GM12865 (cell line): ENCODE measurements at regions not wholly inside any gene's neighbourhood (a gene's known extent, or its start where the extent isn't known, plus 50 kb on each side); places are given as distances from the start of the nearest gene placed in this dataset.
A peak's percentile ranks its signal among the peaks of the same experiment; 100 is the strongest.

Source experiments
- DNase-seq: peaks from one replicate; pipeline ENCODE4 v3.0.0; 2010; ENCODE audit warnings: low read depth
- H3K4me3 ChIP-seq: 2 replicates; pipeline ENCODE4 v1.5.1; 2011; ENCODE audit warnings: mild to moderate bottlenecking, low read depth, low read length, control low read depth
- TF ChIP-seq, protein P1 (sequence below): IDR thresholded peaks from 2 replicates; pipeline ENCODE4 v1.5.1; 2011; ENCODE audit warnings: low read length, control low read depth, low read depth, inconsistent platforms; ENCODE audit not compliant: insufficient read depth; ENCODE audit errors: missing control alignments

- H3K4me3 ChIP-seq: no peak overlapping the region
- TF ChIP-seq, protein P1, sequence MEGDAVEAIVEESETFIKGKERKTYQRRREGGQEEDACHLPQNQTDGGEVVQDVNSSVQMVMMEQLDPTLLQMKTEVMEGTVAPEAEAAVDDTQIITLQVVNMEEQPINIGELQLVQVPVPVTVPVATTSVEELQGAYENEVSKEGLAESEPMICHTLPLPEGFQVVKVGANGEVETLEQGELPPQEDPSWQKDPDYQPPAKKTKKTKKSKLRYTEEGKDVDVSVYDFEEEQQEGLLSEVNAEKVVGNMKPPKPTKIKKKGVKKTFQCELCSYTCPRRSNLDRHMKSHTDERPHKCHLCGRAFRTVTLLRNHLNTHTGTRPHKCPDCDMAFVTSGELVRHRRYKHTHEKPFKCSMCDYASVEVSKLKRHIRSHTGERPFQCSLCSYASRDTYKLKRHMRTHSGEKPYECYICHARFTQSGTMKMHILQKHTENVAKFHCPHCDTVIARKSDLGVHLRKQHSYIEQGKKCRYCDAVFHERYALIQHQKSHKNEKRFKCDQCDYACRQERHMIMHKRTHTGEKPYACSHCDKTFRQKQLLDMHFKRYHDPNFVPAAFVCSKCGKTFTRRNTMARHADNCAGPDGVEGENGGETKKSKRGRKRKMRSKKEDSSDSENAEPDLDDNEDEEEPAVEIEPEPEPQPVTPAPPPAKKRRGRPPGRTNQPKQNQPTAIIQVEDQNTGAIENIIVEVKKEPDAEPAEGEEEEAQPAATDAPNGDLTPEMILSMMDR: no peak
- no peak for DNase-seq
These were observed 538.0 kb downstream of the LTN1 start for GRCh38 chr21:28454564-28455252.

DNA sequence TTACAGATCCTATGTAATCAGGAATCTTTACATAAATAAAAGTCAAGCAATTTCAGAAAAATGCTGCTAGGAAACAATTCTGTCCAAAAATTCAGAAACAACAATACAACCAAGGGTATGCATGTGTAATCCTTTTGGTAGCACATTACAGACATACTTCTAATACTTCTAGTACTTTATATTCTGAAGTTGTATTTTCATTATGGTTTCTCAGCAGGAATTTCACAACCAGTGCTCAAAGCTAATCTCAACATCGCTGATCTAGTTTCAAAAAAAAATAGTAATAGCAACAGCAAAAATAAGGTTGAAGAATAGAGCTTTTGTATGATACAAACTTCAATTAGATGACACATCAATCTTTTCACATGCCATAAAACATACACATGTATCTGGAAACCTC lies 545.2 kb downstream of the LTN1 start:
- no peak for DNase-seq
- no peak overlapping the region for H3K4me3 ChIP-seq
- TF ChIP-seq, protein P1: no peak

DNA sequence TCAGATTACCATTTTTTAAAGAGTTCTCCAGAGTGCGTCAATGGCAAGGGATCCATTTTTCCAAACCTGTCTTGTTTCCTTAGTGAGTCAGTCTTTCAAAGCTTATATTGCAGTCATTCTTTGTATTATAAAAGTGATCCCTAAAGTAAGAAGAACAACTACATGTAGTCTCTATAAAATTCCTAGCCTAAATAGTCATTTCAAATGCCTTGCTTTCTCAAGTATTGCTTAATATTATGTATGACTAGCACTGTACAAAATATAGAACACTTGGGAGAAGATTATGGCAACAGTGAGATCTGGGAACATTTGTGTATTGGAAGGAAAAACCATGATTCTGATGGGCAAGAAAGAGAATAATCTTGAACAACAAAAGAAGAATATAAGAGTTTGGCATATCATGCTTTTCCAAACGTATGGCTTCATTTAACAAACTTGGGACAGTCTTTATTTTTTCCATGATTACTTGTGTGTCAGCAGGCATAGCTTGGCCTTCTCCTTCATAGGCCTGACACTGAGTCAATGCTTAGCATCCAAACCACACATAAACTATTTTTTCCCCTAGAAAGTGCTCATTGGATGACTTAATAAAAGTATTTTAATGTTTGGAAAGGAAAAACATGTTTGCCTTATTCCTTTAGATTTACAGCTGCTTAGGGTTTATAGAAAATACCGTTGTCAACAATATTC lies 547.4 kb downstream of the LTN1 start:
- H3K4me3 ChIP-seq: no peak overlapping the region
- TF ChIP-seq, protein P1: no peak
- DNase-seq: no peak

DNA sequence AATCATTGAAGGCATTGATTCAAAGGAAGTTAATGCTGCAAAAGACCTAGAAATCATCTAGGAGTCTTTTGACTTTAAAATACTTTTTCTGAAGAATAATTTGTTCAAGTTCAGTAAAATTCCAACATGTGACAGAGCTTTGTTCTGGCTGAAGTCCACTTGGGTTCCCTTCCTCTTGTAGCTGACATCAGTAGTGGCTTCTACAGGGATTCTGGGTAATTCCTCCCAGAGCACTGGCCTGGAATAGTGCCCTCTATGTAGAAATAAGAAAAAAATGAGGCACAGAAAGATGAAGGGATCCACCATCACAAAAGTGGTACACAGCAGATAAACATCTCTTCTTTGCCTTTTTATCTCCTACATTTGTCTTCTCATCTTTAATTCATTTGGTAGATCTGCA lies 548.1 kb downstream of the LTN1 start:
- H3K4me3 ChIP-seq: no peak overlapping the region
- TF ChIP-seq, protein P1: no peak
- DNase-seq: no peak

GRCh38 chr21:28444111-28444510 lies 548.6 kb downstream of the LTN1 start:
- DNase-seq: no peak
- no peak overlapping the region for H3K4me3 ChIP-seq
- TF ChIP-seq, protein P1: no peak

GRCh38 chr21:28442624-28443023 lies 550.1 kb downstream of the LTN1 start:
- DNase-seq: peak; percentile 13
- no peak overlapping the region for H3K4me3 ChIP-seq

More at GRCh38 chr21:28442624-28443023, 550.1 kb downstream of the LTN1 start:
- TF ChIP-seq, protein P1: no peak
